Stimulated activated naive CD8-positive, alpha-beta T cell treated with anti-CD3 and anti-CD28 coated beads, Interleukin-15, amount 100 ng/mL, for 72 hours (primary cell): ENCODE measurements at regions not wholly inside any gene's neighbourhood (a gene's known extent, or its start where the extent isn't known, plus 50 kb on each side); places are given as distances from the start of the nearest gene placed in this dataset.
"Not testable (repeated sequence)": the region's sequence is repeated elsewhere in the genome, so short reads cannot be mapped to it uniquely, and the experiment has no call there.

Experiments used
- ATAC-seq: fragments of 150-1000 bp; cut with Tn5 transposase; 2 replicates; pipeline ENCODE4 v1.10.0; 2021; ENCODE audit warnings: mild to moderate bottlenecking, moderate library complexity
- DNase-seq, 2 donors: peaks; one replicate each; pipeline ENCODE4 v3.0.0; 2021 to 2022
- H3K27ac Mint-ChIP-seq, 2 donors: one replicate each; pipeline ENCODE4 v1.8.0; 2022; ENCODE audit warnings: mild to moderate bottlenecking in 2 of 2, mixed read lengths in 2 of 2, moderate library complexity in 2 of 2
- H3K27me3 Mint-ChIP-seq: one replicate; pipeline ENCODE4 v1.8.0; 2022; ENCODE audit warnings: mixed read lengths
- H3K4me1 Mint-ChIP-seq: one replicate; pipeline ENCODE4 v1.8.0; 2022; ENCODE audit warnings: mild to moderate bottlenecking, mixed read lengths
- H3K4me3 Mint-ChIP-seq, 2 donors: one replicate each; pipeline ENCODE4 v1.8.0; 2022; ENCODE audit warnings: mild to moderate bottlenecking in 2 of 2, mixed read lengths in 2 of 2, moderate library complexity in 1 of 2
- H3K9me3 Mint-ChIP-seq, 2 donors: one replicate each; pipeline ENCODE4 v1.8.0; 2022; ENCODE audit warnings: mixed read lengths in 2 of 2

GRCh38 chr10:81696609-81697388 lies 178.2 kb upstream of the NRG3 start:
- H3K27me3 Mint-ChIP-seq, result no peaks in the 10 kb centered on the region
- ATAC-seq (no peak), DNase-seq (no peak)
- no peak overlapping the region for H3K27ac Mint-ChIP-seq
- H3K4me3 Mint-ChIP-seq, result no peak overlapping the region
- no peaks in the 10 kb centered on the region for H3K4me1 Mint-ChIP-seq
- H3K9me3 Mint-ChIP-seq, result peaks cover 15 to 46% of the 10 kb centered on the region in 2 donors

- ATAC-seq (no peak), DNase-seq (no peak)
- no peak overlapping the region for H3K4me3 Mint-ChIP-seq
- H3K27ac Mint-ChIP-seq, result no peak overlapping the region
- peaks cover 14% of the 10 kb centered on the region for H3K4me1 Mint-ChIP-seq
- no peaks in the 10 kb centered on the region for H3K27me3 Mint-ChIP-seq
- peaks cover 5 to 7% of the 10 kb centered on the region in 2 donors for H3K9me3 Mint-ChIP-seq
These were observed 170.4 kb upstream of the NRG3 start for GRCh38 chr10:81704596-81704995.

GRCh38 chr10:81708416-81708815 lies 166.6 kb upstream of the NRG3 start:
- peak overlapping the region in 1 of 2 donors; percentile 48 for H3K27ac Mint-ChIP-seq
- peaks cover 14% of the 10 kb centered on the region for H3K4me1 Mint-ChIP-seq
- H3K4me3 Mint-ChIP-seq, result peak overlapping the region; percentile 40 to 43
- no peaks in the 10 kb centered on the region for H3K9me3 Mint-ChIP-seq
- H3K27me3 Mint-ChIP-seq, result no peaks in the 10 kb centered on the region
- DNase-seq (no peak), ATAC-seq (no peak)

- Mint-ChIP-seq H3K27ac (peak overlapping the region; percentile 59 to 70), H3K27me3 (no peaks in the 10 kb centered on the region), H3K4me1 (peaks cover 14% of the 10 kb centered on the region), H3K4me3 (peak overlapping the region in 1 of 2 donors; percentile 40), H3K9me3 (no peaks in the 10 kb centered on the region)
- no peak for DNase-seq
- peak; percentile 93 for ATAC-seq
These were observed 166.1 kb upstream of the NRG3 start for GRCh38 chr10:81708929-81709328.

DNA sequence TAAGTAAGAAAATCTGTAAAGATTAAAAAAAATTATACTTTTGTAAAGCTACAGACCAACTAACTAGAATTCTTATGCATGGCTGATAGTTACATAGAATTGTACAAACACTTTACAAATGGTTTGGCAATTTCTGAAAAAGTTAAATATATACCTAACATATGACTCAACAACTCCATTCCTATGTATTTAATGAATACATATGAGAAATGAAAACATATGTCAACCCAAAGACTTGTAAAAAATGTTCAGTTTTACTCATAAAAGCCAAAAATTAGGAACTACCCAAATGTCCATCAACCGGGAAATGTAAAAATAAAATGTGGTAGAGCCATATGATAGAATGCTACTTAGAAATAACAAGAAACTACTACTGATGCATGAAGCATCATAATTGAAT lies 152.6 kb upstream of the NRG3 start:
- Mint-ChIP-seq H3K27ac (no peak overlapping the region), H3K4me1 (peaks cover 19% of the 10 kb centered on the region), H3K27me3 (no peaks in the 10 kb centered on the region), H3K4me3 (no peak overlapping the region), H3K9me3 (peaks cover 4 to 8% of the 10 kb centered on the region in 2 donors)
- DNase-seq, result no peak
- no peak for ATAC-seq

GRCh38 chr10:81724431-81724830 lies 150.6 kb upstream of the NRG3 start:
- DNase-seq (no peak), ATAC-seq (peak; percentile 55)
- Mint-ChIP-seq H3K4me1 (peaks cover 19% of the 10 kb centered on the region), H3K4me3 (peak overlapping the region; percentile 14 to 51), H3K9me3 (peaks cover 4 to 8% of the 10 kb centered on the region in 2 donors), H3K27me3 (no peaks in the 10 kb centered on the region), H3K27ac (peak overlapping the region; percentile 52 to 94)

DNA sequence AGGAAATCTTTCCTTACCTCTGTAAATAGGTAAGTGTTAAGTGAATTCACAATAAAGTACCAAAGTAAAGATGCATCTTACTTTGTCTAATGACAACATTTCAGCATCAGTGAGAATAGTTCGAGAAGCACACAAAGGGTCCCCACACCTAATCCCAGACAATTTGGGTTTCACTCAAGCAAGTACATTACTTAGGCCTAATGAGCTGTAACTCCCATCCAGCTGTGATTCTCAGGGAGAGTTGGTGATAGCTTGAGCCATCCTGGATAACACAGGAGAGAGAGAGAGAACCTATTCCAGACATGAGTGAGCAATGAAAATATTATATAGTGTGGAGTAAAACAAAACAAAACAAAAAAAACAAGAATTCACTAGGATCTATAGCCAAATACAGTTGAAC lies 149.1 kb upstream of the NRG3 start:
- no peak overlapping the region for H3K4me3 Mint-ChIP-seq
- no peak for ATAC-seq

DNA sequence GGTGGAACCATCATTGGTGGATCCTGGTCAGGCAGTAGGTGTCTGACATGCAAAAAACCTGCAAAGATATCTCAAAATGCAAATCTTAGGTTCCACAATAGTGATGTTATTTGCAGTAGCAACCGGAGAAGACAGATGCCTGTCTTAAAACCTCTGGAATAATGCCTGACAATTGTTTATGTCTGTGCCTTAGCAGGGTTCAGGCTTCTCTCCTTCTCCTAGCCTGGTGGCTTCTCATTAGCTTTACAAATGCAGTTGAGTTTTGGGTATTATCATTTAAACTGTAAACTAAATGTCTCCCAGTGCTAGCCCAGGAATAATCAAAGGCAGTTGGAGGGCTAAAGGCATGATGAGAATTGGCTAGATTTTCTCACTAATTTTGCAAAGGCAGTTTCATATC lies 146.3 kb upstream of the NRG3 start:
- ATAC-seq (no peak), DNase-seq (no peak)
- Mint-ChIP-seq H3K4me3 (no peak overlapping the region), H3K4me1 (peaks cover 18% of the 10 kb centered on the region), H3K27ac (no peak overlapping the region), H3K27me3 (no peaks in the 10 kb centered on the region), H3K9me3 (peaks cover 4 to 14% of the 10 kb centered on the region in 2 donors)

More for the DNA sequence above, 149.1 kb upstream of the NRG3 start:
- Mint-ChIP-seq H3K27me3 (no peaks in the 10 kb centered on the region), H3K27ac (no peak overlapping the region), H3K4me1 (peaks cover 19% of the 10 kb centered on the region), H3K9me3 (peaks cover 4 to 14% of the 10 kb centered on the region in 2 donors)
- DNase-seq, result no peak

GRCh38 chr10:81730891-81731290 lies 144.1 kb upstream of the NRG3 start:
- Mint-ChIP-seq H3K4me3 (no peak overlapping the region), H3K4me1 (no peaks in the 10 kb centered on the region), H3K9me3 (peaks cover 5 to 19% of the 10 kb centered on the region in 2 donors), H3K27ac (no peak overlapping the region), H3K27me3 (no peaks in the 10 kb centered on the region)
- no peak for DNase-seq
- ATAC-seq, result no peak

DNA sequence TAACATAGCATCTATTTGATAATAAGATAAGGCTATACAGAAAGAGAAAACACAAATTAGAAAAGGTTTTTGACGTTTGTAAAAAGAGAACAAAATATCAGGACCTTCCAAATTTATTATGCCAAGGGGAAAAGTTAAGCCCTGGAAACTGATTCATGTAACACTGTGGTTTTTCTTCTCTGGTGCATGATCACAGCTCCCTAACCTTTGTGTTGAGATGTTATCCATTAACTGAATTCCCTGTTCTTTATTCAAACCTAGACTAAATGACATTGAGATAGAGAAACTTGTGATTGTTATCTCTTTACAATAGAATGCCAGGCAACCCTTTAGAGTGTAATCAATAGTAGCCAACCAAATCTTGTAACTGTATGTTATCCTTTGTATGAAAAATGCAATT lies 141.5 kb upstream of the NRG3 start:
- ATAC-seq (no peak), DNase-seq (no peak)
- Mint-ChIP-seq H3K4me1 (no peaks in the 10 kb centered on the region), H3K27me3 (no peaks in the 10 kb centered on the region), H3K4me3 (no peak overlapping the region), H3K27ac (no peak overlapping the region), H3K9me3 (peaks cover 5 to 36% of the 10 kb centered on the region in 2 donors)

DNA sequence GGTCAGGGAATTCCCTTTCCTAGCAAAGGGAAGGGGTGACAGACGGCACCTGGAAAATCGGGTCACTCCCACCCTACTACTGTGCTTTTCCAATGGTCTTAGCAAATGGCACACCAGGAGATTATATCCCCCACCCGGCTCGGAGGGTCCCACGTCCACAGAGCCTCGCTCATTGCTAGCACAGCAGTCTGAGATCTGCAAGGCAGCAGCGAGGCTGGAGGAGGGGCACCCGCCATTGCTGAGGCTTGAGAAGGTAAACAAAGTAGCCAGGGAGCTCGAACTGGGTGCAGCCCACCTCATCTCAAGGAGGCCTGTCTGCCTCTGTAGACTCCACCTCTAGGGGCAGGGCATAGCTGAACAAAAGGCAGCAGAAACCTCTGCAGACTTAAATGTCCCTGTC lies 139.8 kb upstream of the NRG3 start:
- H3K27ac Mint-ChIP-seq, H3K4me3 Mint-ChIP-seq, H3K27me3 Mint-ChIP-seq, H3K4me1 Mint-ChIP-seq, DNase-seq, ATAC-seq: not testable (repeated sequence)
- H3K9me3 Mint-ChIP-seq, result peaks cover 5 to 43% of the 10 kb centered on the region in 2 donors

DNA sequence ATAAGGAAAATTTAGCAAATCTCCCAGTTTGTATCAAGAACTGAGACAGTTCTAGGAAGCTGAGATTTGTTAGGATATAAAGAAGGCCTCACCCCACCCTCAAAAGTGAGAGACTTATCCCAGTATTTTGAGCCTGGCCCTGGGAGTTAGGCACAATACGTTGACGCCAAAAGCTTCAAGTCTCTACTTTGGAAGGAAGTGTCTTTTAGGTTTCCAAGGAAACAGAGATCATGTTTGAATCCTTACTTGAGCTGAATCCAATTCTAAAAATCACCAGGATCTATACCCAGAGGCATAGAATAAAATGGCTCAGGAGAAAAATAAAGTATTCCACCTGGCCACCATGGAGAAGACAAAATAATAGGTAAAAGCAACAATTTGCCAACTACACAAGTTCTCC lies 115.9 kb upstream of the NRG3 start:
- H3K4me3 Mint-ChIP-seq, result no peak overlapping the region
- no peak for ATAC-seq

GRCh38 chr10:81784111-81784597 lies 90.8 kb upstream of the NRG3 start:
- no peak for ATAC-seq
- Mint-ChIP-seq H3K9me3 (peaks cover 0 to 5% of the 10 kb centered on the region in 2 donors), H3K27ac (no peak overlapping the region), H3K27me3 (no peaks in the 10 kb centered on the region), H3K4me1 (no peaks in the 10 kb centered on the region), H3K4me3 (no peak overlapping the region)
- no peak for DNase-seq

More for the DNA sequence above, 115.9 kb upstream of the NRG3 start:
- H3K9me3 Mint-ChIP-seq, result peaks cover 0 to 11% of the 10 kb centered on the region in 2 donors
- H3K27ac Mint-ChIP-seq, result no peak overlapping the region
- no peak for DNase-seq
- H3K27me3 Mint-ChIP-seq, result no peaks in the 10 kb centered on the region
- no peaks in the 10 kb centered on the region for H3K4me1 Mint-ChIP-seq

DNA sequence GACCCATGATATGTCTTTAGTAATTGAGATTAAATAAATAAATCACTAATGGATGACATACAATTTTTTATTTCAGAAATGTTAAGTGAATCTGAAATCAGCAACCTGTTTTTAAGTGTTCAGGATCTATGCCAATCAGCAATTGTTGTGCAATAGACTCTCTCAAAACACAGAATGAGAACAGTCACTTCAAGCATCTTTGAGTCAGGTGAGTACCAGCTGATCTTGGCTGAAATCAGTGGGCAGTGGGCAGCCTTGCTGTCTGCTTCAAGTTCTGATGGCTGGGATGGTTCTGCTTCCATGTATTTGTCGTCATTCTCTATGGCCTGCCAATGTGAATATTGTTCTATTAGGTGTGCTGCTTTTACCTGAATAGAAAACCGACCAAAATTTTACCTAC lies 82.3 kb upstream of the NRG3 start:
- no peak overlapping the region for H3K4me3 Mint-ChIP-seq
- H3K27me3 Mint-ChIP-seq, result no peaks in the 10 kb centered on the region
- DNase-seq (no peak), ATAC-seq (no peak)
- H3K9me3 Mint-ChIP-seq, result no peaks in the 10 kb centered on the region
- H3K27ac Mint-ChIP-seq, result no peak overlapping the region
- no peaks in the 10 kb centered on the region for H3K4me1 Mint-ChIP-seq

DNA sequence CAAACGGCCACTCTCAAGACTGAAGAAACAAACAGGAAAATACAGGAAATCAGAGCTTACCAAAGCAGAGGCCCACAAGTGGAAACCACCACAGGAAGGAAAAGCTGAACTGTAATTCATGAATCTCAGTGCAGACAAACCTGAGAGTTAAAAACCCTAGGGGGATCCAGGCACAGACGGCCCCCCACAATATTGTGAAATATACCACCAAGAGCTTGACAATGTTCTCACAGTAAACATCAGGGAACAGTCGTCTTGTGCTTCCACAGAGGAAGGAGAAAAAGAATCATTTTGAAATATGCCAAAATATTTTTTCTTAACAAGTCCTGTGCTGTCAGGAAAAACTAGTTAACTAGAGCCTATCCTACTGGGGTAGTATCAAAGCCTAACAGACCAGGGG lies 68.2 kb upstream of the NRG3 start:
- H3K4me3 Mint-ChIP-seq, result no peak overlapping the region
- H3K27me3 Mint-ChIP-seq, result no peaks in the 10 kb centered on the region
- DNase-seq (no peak), ATAC-seq (no peak)
- H3K27ac Mint-ChIP-seq, result no peak overlapping the region
- peaks cover 19 to 22% of the 10 kb centered on the region in 2 donors for H3K9me3 Mint-ChIP-seq
- H3K4me1 Mint-ChIP-seq, result no peaks in the 10 kb centered on the region

- peaks cover 0 to 9% of the 10 kb centered on the region in 2 donors for H3K9me3 Mint-ChIP-seq
- no peak overlapping the region for H3K4me3 Mint-ChIP-seq
- H3K4me1 Mint-ChIP-seq, result no peaks in the 10 kb centered on the region
- no peak for DNase-seq
- ATAC-seq, result no peak
- no peak overlapping the region for H3K27ac Mint-ChIP-seq
- H3K27me3 Mint-ChIP-seq, result no peaks in the 10 kb centered on the region
These were observed 60.2 kb upstream of the NRG3 start for GRCh38 chr10:81814842-81815241.
